Upper lobe of left lung (tissue), 6 donors: ENCODE measurements at regions not wholly inside any gene's neighbourhood (a gene's known extent, or its start where the extent isn't known, plus 50 kb on each side); places are given as distances from the start of the nearest gene placed in this dataset.

Experiments
- ATAC-seq, 2 donors: fragments of 200-7000 bp; cut with Tn5 transposase; one replicate each; pipeline ENCODE4 v1.9.1; 2022; ENCODE audit warnings: mild to moderate bottlenecking in 2 of 2, moderate library complexity in 2 of 2; ENCODE audit not compliant: low FRiP score in 2 of 2
- DNase-seq, 2 donors: peaks; one replicate each; pipeline ENCODE4 v3.0.0-alpha.2; 2019 to 2020
- H3K27ac ChIP-seq, 4 donors: fragments of 200-600 bp; sonication (generic); one replicate each; pipeline ENCODE4 v1.5.1; 2016 to 2019
- H3K27me3 ChIP-seq, 4 donors: fragments of 200-600 bp; sonication (generic); one replicate each; pipeline ENCODE4 v1.5.1; 2017 to 2019
- H3K36me3 ChIP-seq, 4 donors: fragments of 200-600 bp; sonication (generic); one replicate each; pipeline ENCODE4 v1.5.1; 2016 to 2019
- H3K4me1 ChIP-seq, 4 donors: fragments of 200-600 bp; sonication (generic); one replicate each; pipeline ENCODE4 v1.5.1; 2018 to 2019
- H3K4me3 ChIP-seq, 4 donors: fragments of 200-600 bp; sonication (generic); one replicate each; pipeline ENCODE4 v1.5.1; 2017 to 2019; ENCODE audit warnings: mild to moderate bottlenecking in 2 of 4, moderate library complexity in 1 of 4
- H3K9me3 ChIP-seq, 4 donors: fragments of 200-600 bp; sonication (generic); one replicate each; pipeline ENCODE4 v1.5.1; 2018 to 2019
- CTCF ChIP-seq, 6 experiments: fragments of 450-650 bp in 4 of 6; fragments of 200-600 bp in 2 of 6; sonication (generic) in 2 of 6; IDR thresholded peaks; one replicate each; pipeline ENCODE4 v1.5.1; 2016 to 2019; ENCODE audit warnings: antibody characterized with exemption in 6 of 6
- EP300 ChIP-seq, 4 donors: sonication (generic); formaldehyde crosslinking; IDR thresholded peaks; one replicate each; pipeline ENCODE4 v1.5.1; 2017; ENCODE audit warnings: antibody characterized with exemption in 4 of 4, control low read depth in 2 of 4
- POLR2A ChIP-seq, 4 donors: fragments of 450-650 bp; IDR thresholded peaks; one replicate each; pipeline ENCODE4 v1.5.1; 2016 to 2017; ENCODE audit warnings: antibody characterized with exemption in 4 of 4, mild to moderate bottlenecking in 2 of 4
- POLR2AphosphoS5 ChIP-seq, 2 donors: sonication (generic); formaldehyde crosslinking; IDR thresholded peaks; one replicate each; pipeline ENCODE4 v1.5.1; 2017; ENCODE audit warnings: antibody characterized with exemption in 2 of 2
- WGBS, 2 donors: methylation state at CpG; one replicate each; pipeline ENCODE4 v1.1.5; 2017 to 2018; 5-methylcytosine and 5-hydroxymethylcytosine counted together
- donor health status: DM: no; HTN: no; CAD: no; lungs with moderate emphysema.
- donor health status: DM: no; HTN: yes; CAD: no; lungs with severe emphysema.

GRCh38 chr4:180827232-180828009 is 1415.8 kb upstream of the TENM3 start:
- Histone ChIP-seq H3K27ac (no peak overlapping the region), H3K36me3 (no peaks in the 10 kb centered on the region), H3K27me3 (no peaks in the 10 kb centered on the region), H3K4me1 (peaks cover 0 to 4% (median 0%) of the 10 kb centered on the region in 4 donors), H3K9me3 (no peaks in the 10 kb centered on the region), H3K4me3 (peak overlapping the region in 3 of 4 donors; percentile 14 to 37 (median 34))
- TF ChIP-seq CTCF (IDR thresholded peaks at IDR 0.05) (no peak), POLR2A (IDR thresholded peaks at IDR 0.05) (no peak), POLR2AphosphoS5 (IDR thresholded peaks at IDR 0.05) (no peak), EP300 (IDR thresholded peaks at IDR 0.05) (no peak)
- WGBS, 2 donors, result 64 to 71% methylated on average over 7 of the region's 7 CpGs
- DNase-seq, result no peak
- ATAC-seq, result peak in 1 of 2 donors; percentile 65

- Histone ChIP-seq H3K9me3 (no peaks in the 10 kb centered on the region), H3K4me1 (peaks cover 0 to 4% (median 0%) of the 10 kb centered on the region in 4 donors), H3K27me3 (no peaks in the 10 kb centered on the region), H3K36me3 (no peaks in the 10 kb centered on the region), H3K27ac (no peak overlapping the region), H3K4me3 (no peak overlapping the region)
- TF ChIP-seq EP300 (IDR thresholded peaks at IDR 0.05), result no peak
- peak in 5 of 6 experiments; percentile 8 to 43 (median 32) for TF ChIP-seq CTCF (IDR thresholded peaks at IDR 0.05)
- no peak for DNase-seq
- peak in 1 of 2 donors; percentile 76 for ATAC-seq
- 15 to 16% methylated on average over 2 of the region's 2 CpGs for WGBS, 2 donors
Observed at GRCh38 chr4:180828455-180829018, 1414.7 kb upstream of the TENM3 start.

GRCh38 chr4:180832073-180832472 is 1411.1 kb upstream of the TENM3 start:
- Histone ChIP-seq H3K4me3 (no peak overlapping the region), H3K36me3 (no peaks in the 10 kb centered on the region), H3K4me1 (peaks cover 0 to 4% (median 0%) of the 10 kb centered on the region in 4 donors), H3K9me3 (no peaks in the 10 kb centered on the region), H3K27me3 (no peaks in the 10 kb centered on the region), H3K27ac (no peak overlapping the region)
- TF ChIP-seq EP300 (IDR thresholded peaks at IDR 0.05) (no peak), POLR2AphosphoS5 (IDR thresholded peaks at IDR 0.05) (no peak), CTCF (IDR thresholded peaks at IDR 0.05) (no peak), POLR2A (IDR thresholded peaks at IDR 0.05) (no peak)
- ATAC-seq, result no peak
- WGBS, 2 donors, result 46 to 47% methylated on average over 3 of the region's 3 CpGs
- no peak for DNase-seq

- H3K36me3 ChIP-seq, result no peaks in the 10 kb centered on the region
- H3K4me1 ChIP-seq, result no peaks in the 10 kb centered on the region
- no peaks in the 10 kb centered on the region for H3K9me3 ChIP-seq
- 69% methylated on average over 7 of the region's 7 CpGs for WGBS, 2 donors
- no peaks in the 10 kb centered on the region for H3K27me3 ChIP-seq
- no peak overlapping the region for H3K27ac ChIP-seq
- DNase-seq, result no peak
- no peak overlapping the region for H3K4me3 ChIP-seq
- TF ChIP-seq POLR2A (IDR thresholded peaks at IDR 0.05) (no peak), EP300 (IDR thresholded peaks at IDR 0.05) (no peak), POLR2AphosphoS5 (IDR thresholded peaks at IDR 0.05) (no peak), CTCF (IDR thresholded peaks at IDR 0.05) (no peak)
- ATAC-seq, result no peak
Observed at GRCh38 chr4:180840142-180840541, 1403.1 kb upstream of the TENM3 start.
